Stimulated activated naive CD8-positive, alpha-beta T cell treated with anti-CD3 and anti-CD28 coated beads, Interleukin-15, amount 100 ng/mL, for 72 hours (primary cell): ENCODE measurements at regions not wholly inside any gene's neighbourhood (a gene's known extent, or its start where the extent isn't known, plus 50 kb on each side); places are given as distances from the start of the nearest gene placed in this dataset.
A peak's percentile ranks its signal among the peaks of the same experiment; 100 is the strongest.

Experiments used
- ATAC-seq: fragments of 150-1000 bp; cut with Tn5 transposase; 2 replicates; pipeline ENCODE4 v1.10.0; 2021; ENCODE audit warnings: mild to moderate bottlenecking, moderate library complexity
- DNase-seq, 2 donors: peaks; one replicate each; pipeline ENCODE4 v3.0.0; 2021 to 2022
- H3K27ac Mint-ChIP-seq, 2 donors: one replicate each; pipeline ENCODE4 v1.8.0; 2022; ENCODE audit warnings: mild to moderate bottlenecking in 2 of 2, mixed read lengths in 2 of 2, moderate library complexity in 2 of 2
- H3K27me3 Mint-ChIP-seq: one replicate; pipeline ENCODE4 v1.8.0; 2022; ENCODE audit warnings: mixed read lengths
- H3K4me1 Mint-ChIP-seq: one replicate; pipeline ENCODE4 v1.8.0; 2022; ENCODE audit warnings: mild to moderate bottlenecking, mixed read lengths
- H3K4me3 Mint-ChIP-seq, 2 donors: one replicate each; pipeline ENCODE4 v1.8.0; 2022; ENCODE audit warnings: mild to moderate bottlenecking in 2 of 2, mixed read lengths in 2 of 2, moderate library complexity in 1 of 2
- H3K9me3 Mint-ChIP-seq, 2 donors: one replicate each; pipeline ENCODE4 v1.8.0; 2022; ENCODE audit warnings: mixed read lengths in 2 of 2

DNA sequence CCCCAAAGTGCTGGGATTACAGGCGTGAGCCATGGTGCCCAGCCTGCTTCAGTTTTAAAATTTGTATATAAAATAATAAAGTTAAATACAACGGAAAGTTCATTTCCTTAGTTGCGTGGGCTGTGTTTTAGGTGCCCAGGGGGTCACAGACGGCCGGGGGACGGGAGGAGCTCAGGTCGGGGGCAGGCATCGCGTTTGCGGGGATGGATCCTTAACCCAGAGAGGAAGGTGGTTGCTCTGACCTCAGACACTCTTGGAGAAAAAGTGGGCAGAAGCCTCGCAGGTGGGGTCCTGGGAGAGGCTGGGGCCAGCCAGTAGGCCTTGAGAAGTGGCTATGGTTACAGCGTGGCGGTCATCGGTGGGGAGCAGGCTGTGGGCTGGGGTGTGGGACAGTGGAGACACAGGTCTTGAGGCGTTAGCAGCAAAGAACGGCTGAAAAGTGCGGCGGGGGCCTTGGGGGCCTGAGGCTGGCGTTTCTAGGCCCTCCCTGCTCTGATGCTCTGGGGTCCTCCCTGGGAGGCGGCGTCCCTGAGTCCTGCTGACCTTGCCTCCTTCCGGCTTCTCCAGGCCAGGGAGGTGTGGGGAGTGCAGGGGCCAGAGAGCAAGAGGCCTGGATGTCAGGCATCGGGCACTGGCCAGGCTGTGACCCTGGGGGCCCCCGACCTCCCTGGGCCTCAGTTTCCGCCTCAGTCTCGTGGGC lies 54.4 kb downstream of the UNCX start:
- Mint-ChIP-seq H3K27me3 (peaks cover 56% of the 10 kb centered on the region), H3K9me3 (no peaks in the 10 kb centered on the region), H3K4me1 (peaks cover 17% of the 10 kb centered on the region), H3K4me3 (no peak overlapping the region), H3K27ac (peak overlapping the region in 1 of 2 donors; percentile 63)
- ATAC-seq = no peak
- DNase-seq = no peak

DNA sequence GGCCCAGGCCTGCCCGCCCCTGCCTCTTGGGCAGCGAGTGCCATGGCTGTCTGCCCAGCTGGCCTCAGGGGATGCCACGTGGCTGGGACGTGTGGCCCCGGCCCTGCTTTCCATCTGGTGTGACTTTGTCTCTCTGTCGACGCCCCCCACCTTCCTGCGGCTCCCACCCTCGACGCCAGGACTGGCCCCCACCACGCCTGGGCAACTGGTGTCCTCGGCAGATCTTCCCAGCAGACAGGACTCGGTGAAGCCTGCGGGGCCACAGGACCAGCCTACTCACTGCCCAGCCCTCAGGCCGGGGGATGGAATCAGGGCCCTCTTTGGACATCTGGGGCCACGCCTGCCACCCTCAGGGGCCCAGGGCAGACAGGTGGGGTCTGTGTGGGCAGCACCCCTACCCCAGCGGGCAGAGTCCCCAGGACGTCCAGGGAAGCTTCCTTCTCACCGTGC lies 55.1 kb downstream of the UNCX start:
- DNase-seq (no peak), ATAC-seq (no peak)
- Mint-ChIP-seq H3K27me3 (peaks cover 63% of the 10 kb centered on the region), H3K4me3 (no peak overlapping the region), H3K4me1 (peaks cover 17% of the 10 kb centered on the region), H3K27ac (no peak overlapping the region), H3K9me3 (no peaks in the 10 kb centered on the region)

DNA sequence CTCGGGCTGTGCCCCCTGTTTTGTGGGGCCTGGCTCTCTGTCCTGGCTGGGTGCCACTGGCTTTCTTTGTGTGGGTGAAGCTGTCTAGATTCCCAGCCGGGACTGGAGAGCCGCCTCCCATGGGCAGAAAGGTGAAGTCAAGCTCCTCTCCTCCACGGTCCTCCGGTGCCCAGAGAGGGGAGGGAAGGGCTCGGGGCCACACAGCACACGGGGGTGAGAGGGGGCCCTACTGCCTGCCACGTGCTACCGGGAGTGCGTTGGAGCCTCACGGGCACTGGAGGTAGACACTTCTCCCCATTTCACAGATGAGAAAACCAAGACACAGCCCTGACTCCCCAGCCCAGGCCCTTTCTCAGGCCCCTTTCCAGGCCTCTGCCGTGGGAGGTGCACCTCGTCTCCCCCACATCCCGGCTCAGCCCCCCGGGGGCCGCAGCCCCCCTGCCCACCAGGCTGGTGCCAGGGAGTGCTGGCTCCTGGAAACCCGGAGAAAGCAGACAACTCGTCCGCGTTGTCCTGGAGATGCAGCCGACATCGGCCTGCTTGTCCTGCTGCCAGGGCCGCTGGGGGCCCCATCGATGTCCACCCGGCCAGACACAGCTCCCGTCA lies 55.8 kb downstream of the UNCX start:
- Mint-ChIP-seq H3K27me3 (peaks cover 70% of the 10 kb centered on the region), H3K9me3 (no peaks in the 10 kb centered on the region), H3K4me1 (peaks cover 17% of the 10 kb centered on the region), H3K4me3 (no peak overlapping the region), H3K27ac (no peak overlapping the region)
- DNase-seq = no peak
- peak; percentile 20 for ATAC-seq

DNA sequence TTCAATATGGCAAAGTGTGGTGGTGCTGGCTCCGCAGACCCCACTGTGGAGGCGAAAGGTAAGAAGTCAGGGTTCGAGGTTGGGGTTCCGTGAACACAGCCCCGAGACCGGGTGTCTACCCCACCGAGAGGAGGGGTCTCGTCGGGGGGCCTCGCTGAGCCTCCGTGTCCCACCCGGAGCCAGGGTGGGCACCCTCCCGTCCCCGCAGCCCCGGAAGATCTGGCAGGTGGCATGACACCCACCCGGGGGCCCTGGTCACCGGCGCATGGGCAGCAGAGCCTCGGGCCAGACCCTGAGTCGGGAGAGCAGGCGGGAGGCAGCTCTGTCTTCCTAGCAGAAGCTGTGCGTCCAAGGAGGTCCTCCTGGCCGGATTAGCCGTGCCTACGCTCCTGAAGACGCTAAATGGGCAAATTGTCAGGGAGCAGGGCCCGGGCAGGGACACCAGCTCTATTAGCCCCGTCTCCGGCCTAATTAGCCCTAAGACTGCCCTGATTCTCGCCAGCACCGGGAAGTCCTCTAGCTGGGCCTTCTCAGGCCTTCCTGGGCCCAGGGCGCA lies 56.4 kb downstream of the UNCX start:
- no peak for DNase-seq
- no peak for ATAC-seq
- Mint-ChIP-seq H3K27me3 (peaks cover 72% of the 10 kb centered on the region), H3K27ac (no peak overlapping the region), H3K9me3 (no peaks in the 10 kb centered on the region), H3K4me3 (no peak overlapping the region), H3K4me1 (peaks cover 17% of the 10 kb centered on the region)

DNA sequence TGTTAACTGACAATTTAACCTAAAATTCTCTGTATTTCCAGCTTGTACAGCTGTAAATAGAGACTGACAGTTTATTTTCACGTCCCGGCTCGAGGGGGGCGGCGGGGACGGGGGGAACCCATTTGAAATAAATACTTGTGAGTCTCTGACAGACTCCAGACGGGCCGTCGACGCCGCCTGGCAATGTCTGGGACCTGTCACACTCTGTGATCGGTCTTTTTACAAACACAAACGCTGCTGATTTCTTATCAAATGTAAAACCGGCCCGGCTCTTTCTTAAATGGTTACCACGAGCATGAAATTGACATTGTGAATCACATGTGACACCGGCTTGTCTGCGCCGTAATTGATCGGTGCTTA lies 57.0 kb downstream of the UNCX start:
- ATAC-seq = no peak
- H3K27ac Mint-ChIP-seq = no peak overlapping the region
- no peaks in the 10 kb centered on the region for H3K9me3 Mint-ChIP-seq
- peak overlapping the region; percentile 74 to 80 for H3K4me3 Mint-ChIP-seq
- no peak for DNase-seq
- H3K4me1 Mint-ChIP-seq = peaks cover 17% of the 10 kb centered on the region
- peaks cover 69% of the 10 kb centered on the region for H3K27me3 Mint-ChIP-seq

DNA sequence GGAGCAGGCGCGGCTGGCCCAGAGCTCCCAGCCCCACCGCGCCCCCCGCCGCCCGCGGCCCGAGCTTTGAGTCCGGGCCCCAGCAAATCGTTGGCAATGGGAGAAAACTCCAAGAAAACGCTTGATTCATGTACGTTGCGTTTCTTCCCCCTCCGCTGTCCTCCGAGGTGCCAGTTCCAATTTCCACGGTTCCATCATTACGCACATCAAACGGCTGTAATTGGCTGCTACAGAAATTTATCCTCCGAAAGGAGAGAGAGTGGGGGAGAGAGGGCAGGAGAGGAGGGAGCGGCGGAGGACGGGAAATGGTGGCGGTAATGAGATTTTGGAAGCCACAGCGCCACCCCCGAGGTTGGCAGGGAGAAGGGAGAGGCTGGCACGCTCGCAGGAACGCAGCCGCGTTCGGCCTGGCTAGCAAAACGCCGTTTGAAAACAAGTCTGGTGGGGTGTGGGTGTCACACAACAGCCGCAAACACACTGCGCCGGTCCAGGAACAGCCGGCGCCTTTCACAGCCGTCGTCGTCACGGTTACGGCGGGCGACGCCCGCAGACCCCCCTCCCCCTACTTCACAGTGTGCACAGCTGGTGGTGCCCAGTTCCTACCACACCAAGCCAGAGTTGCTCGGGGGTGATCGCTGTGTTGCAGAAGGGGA lies 57.5 kb downstream of the UNCX start:
- DNase-seq (peak in 1 of 2 donors; percentile 18), ATAC-seq (peak; percentile 59)

DNA sequence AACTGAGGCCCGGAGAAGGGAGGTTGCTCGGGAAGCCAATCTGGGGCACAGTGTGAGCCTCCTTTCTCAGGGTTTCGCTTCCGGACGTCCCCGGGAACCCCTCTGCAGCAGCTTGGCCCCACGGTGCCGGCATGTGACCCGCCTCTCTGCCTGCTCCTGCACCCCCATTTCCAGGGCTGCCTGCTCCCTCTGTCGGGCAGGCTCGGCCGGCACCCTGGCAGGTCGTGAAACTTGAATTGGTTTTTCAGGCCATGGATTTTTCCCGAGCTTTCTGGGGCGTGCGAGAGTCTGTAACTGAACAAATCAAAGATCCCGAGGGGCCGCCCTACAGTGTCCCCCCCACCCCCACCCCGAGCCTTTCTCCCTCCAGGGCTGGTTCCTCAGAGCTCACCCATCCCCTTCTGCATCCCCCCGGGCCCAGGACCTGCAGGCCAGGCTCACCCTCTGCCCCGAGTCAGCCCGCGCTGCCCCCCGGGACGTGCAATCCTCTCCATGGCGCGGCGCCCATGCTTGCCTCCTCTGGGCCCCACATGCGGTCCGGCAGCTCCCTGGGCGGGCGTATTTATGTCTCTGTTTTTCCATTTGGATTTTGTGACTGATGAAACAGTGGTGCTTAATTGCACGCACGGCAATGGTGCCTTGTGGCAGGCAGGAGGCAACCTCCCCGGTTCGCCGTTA lies 58.1 kb downstream of the UNCX start:
- H3K27me3 Mint-ChIP-seq = peaks cover 61% of the 10 kb centered on the region
- H3K27ac Mint-ChIP-seq = peak overlapping the region in 1 of 2 donors; percentile 57
- H3K9me3 Mint-ChIP-seq = no peaks in the 10 kb centered on the region
- ATAC-seq (peak; percentile 16), DNase-seq (no peak)
- peak overlapping the region; percentile 74 to 80 for H3K4me3 Mint-ChIP-seq
- peaks cover 17% of the 10 kb centered on the region for H3K4me1 Mint-ChIP-seq

More for the DNA sequence above, 57.5 kb downstream of the UNCX start:
- H3K4me3 Mint-ChIP-seq = peak overlapping the region; percentile 74 to 80
- peaks cover 64% of the 10 kb centered on the region for H3K27me3 Mint-ChIP-seq
- peak overlapping the region in 1 of 2 donors; percentile 19 for H3K27ac Mint-ChIP-seq
- no peaks in the 10 kb centered on the region for H3K9me3 Mint-ChIP-seq
- peaks cover 17% of the 10 kb centered on the region for H3K4me1 Mint-ChIP-seq

DNA sequence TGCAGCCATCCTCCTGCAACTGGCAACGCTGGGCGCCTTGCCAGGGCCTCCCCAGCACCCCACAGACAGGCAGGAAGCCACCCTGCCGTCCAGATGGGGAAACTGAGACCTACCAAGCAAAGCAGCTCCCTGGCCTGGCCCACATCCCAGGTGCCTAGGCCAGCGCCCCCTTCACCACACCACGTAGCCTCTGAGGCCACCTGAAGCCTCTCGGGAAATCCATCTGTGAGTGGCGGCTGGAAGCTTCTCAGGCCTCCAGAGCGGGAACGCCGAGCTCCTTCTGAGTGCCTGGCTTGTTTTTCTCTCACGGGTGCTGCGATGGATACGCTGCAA lies 58.7 kb downstream of the UNCX start:
- peaks cover 61% of the 10 kb centered on the region for H3K27me3 Mint-ChIP-seq
- no peaks in the 10 kb centered on the region for H3K9me3 Mint-ChIP-seq
- peak overlapping the region in 1 of 2 donors; percentile 57 for H3K27ac Mint-ChIP-seq
- peak overlapping the region; percentile 39 to 73 for H3K4me3 Mint-ChIP-seq
- H3K4me1 Mint-ChIP-seq = peaks cover 17% of the 10 kb centered on the region
- ATAC-seq (no peak), DNase-seq (no peak)

DNA sequence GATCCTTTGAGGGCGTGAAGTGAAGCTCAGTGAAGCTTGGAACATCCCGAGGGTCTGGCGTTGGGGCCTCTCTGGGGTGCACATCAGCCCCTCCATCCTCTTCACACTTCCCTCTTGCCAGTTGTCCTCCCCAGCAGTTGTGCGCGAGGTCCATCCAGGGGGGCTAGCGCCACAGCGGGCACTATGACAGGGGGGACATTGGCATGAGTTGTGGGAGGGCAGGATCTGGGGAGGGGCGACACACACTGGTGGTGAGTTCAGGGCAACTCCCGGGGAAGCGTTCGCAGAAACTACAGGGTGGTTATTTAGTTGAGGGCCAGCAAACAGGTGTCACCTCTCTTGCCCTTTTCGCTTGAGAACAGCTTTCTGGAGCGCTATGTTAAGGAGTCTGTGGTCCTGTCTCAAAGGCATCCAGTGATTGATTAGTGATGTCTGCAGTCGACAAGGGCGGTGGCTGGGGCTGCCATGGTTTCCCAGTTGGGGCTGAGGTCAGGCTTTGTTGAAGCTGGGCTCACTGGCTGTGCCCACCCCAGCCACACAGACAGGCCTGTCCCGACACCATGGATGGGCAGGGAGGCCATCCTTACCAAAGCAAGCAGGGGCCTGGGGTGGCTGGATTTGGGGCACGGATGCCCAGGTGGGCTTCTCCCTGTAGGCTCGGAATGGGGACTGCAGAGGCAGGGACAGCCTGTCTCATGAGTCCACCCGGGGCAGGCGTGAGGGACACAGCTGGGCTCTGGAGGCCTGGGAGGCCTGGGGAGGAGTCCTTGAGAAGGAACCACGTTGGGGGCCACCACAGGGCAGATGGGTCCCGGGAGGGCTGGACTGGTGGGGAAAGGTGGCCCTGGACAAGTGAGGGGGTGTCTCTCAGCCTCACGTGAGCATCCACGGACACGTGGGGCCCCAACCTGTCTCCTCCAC lies 59.4 kb downstream of the UNCX start:
- peaks cover 60% of the 10 kb centered on the region for H3K27me3 Mint-ChIP-seq
- H3K4me1 Mint-ChIP-seq = peaks cover 17% of the 10 kb centered on the region
- H3K4me3 Mint-ChIP-seq = peak overlapping the region in 1 of 2 donors; percentile 39
- no peaks in the 10 kb centered on the region for H3K9me3 Mint-ChIP-seq
- ATAC-seq (no peak), DNase-seq (no peak)
- H3K27ac Mint-ChIP-seq = peak overlapping the region; percentile 11 to 34

DNA sequence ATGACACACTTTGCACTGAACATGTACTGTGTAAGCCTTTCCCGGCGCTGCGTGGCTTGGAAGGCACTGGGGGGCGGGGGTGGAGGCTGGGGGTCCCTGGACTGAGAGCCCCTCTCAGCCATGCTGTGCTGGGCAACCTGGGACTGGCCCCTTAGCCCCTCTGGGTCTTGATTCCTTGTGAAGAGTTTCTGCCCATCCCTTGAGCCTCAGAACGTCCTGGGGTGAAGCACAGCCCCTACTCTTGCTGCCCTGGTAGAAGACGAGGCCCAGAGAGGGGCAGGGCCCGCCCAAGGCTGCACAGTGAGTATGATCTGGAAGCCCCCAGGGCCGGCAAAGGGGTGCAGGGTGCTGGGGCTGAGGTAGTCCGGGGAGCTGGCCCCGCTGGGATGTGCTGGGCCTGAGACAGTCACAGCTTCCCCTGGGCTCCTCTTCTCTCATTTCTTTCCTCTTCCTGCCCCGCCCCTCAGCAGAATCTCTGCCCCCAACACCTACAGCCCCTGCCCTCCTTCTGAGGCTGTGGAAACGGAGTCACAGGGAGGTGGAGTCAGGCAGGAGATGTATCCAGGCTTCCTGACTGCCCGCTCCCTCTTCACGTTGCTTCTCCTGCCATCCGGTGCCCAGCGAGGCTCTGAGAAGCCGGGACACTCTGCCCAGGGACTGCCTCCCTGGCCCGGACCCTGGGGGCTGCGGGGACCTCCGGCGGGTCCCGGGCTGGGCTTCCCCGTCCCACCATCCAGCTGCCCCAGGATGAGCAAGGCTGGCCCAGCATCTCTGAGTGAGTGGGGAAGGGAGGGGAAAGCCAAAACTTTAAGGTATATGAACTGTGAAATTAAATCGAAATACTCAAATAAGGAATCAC lies 60.5 kb downstream of the UNCX start:
- Mint-ChIP-seq H3K4me3 (no peak overlapping the region), H3K27ac (no peak overlapping the region), H3K9me3 (no peaks in the 10 kb centered on the region), H3K4me1 (peaks cover 17% of the 10 kb centered on the region), H3K27me3 (peaks cover 64% of the 10 kb centered on the region)
- ATAC-seq (no peak), DNase-seq (no peak)

DNA sequence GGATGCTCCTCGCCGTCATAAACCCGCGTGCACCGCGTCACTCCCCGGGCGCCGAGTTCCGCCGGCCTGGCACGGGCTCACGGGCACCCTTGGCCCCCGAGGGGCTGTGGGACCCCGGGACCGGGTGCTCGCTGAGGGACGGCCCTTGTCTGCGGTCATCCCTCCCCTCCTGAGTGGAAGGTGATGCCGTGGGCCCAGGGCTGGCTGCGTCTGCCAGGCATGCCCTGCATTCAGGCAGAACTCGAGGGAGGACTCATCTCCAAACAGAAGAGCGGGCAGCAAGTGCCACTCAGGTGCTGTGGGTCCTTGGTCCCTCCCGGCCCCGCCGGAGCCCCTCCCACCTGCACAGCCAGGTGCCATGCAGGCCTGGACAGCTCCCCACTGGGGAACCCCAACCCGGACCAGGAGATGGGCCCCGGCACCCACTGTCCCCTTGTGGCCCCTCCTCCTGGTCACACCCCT lies 61.3 kb downstream of the UNCX start:
- no peak overlapping the region for H3K4me3 Mint-ChIP-seq
- H3K27me3 Mint-ChIP-seq = peaks cover 66% of the 10 kb centered on the region
- peaks cover 17% of the 10 kb centered on the region for H3K4me1 Mint-ChIP-seq
- ATAC-seq = no peak
- H3K9me3 Mint-ChIP-seq = no peaks in the 10 kb centered on the region
- no peak for DNase-seq
- H3K27ac Mint-ChIP-seq = no peak overlapping the region

DNA sequence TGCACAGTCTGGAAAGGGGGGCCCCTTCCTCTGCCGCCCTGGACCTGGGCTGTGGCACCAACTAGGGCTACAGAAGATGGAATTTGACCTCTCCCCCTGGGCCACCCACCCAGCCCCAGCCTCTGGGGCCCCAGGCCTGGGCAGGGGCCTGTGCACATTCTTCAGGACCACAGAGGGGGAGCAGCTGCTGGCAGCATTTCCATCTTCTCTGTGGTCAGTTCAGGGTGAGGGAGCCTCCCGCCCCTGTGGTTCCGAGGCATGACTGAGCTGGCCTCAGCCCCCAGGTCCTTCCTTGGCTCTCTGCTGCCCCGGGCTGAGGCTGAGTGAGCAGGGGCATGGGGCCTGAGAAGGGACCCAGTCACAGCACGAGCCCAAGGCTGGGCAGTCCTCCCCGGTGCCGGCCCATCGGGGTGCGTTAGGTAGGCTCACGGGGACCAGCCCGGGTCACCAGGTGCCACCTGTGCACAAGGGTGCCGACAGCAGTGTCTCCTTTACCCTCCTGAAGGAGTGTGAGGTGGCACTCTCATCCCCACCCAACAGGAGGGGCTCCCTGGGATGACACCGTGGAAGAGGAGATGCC lies 63.2 kb downstream of the UNCX start:
- DNase-seq (no peak), ATAC-seq (no peak)
- Mint-ChIP-seq H3K4me3 (no peak overlapping the region), H3K4me1 (peaks cover 6% of the 10 kb centered on the region), H3K9me3 (no peaks in the 10 kb centered on the region), H3K27ac (no peak overlapping the region), H3K27me3 (peaks cover 49% of the 10 kb centered on the region)

DNA sequence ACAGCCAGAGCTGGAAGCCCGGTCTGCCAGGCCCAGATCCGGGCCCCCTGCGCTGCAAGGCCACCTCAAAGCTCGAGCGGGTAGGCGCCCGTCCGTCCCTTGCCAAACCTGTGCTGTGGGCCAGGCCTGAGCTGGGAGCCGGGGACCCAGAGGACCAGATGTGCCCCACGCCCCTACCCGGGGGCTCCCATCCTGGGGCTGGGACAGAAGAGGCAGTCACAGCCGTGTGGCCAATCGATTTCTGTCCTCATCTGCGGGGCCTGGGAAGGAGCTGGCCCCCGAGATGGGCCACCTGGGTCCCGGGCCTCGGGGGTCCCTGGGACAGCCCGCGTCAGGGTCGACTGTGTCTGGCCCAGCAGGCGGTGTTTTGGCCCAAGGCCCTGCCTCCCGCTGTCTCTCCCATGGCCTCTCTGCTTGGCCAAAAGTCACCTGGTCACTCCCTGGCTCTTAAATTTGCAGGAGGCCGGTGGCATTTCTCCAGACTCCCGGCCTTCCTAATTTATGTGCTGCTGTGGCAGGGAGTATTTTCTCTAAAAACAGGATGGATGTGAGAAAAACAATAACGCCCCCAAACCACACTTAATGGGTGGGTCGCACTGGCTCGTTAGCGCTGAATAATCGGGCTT lies 63.8 kb downstream of the UNCX start:
- no peak for ATAC-seq
- peaks cover under 1% of the 10 kb centered on the region for H3K4me1 Mint-ChIP-seq
- no peak for DNase-seq
- H3K27me3 Mint-ChIP-seq = peaks cover 43% of the 10 kb centered on the region
- H3K9me3 Mint-ChIP-seq = no peaks in the 10 kb centered on the region
- H3K4me3 Mint-ChIP-seq = no peak overlapping the region
- H3K27ac Mint-ChIP-seq = no peak overlapping the region
